Spleen (tissue), 7 donors: ENCODE measurements at regions not wholly inside any gene's neighbourhood (a gene's known extent, or its start where the extent isn't known, plus 50 kb on each side); places are given as distances from the start of the nearest gene placed in this dataset.

Experiments used
- POLR2A ChIP-seq, 3 donors: fragments of 450-650 bp; IDR thresholded peaks; one replicate each; pipeline ENCODE4 v1.5.1; 2017; ENCODE audit warnings: antibody characterized with exemption in 3 of 3, mild to moderate bottlenecking in 1 of 3
- TF ChIP-seq, protein P1 (sequence below), 11 experiments: fragments of 200-600 bp in 7 of 11; fragments of 450-650 bp in 4 of 11; sonication (generic) in 4 of 11; IDR thresholded peaks in 8 of 11; conservative IDR thresholded peaks in 3 of 11; 1 replicate in 7 of 11; 2 replicates in 4 of 11; pipeline versions ENCODE4 v1.4.0 to v1.8.0; 2016 to 2021; ENCODE audit warnings: antibody characterized with exemption in 11 of 11, inconsistent platforms in 4 of 11, mild to moderate bottlenecking in 1 of 11
- donor health status: DM: no; HTN: no; CAD: no; lungs with moderate emphysema.
- donor health status: DM: no; HTN: no; CAD: no.
- donor health status: DM: no; HTN: no; CAD: no.

DNA sequence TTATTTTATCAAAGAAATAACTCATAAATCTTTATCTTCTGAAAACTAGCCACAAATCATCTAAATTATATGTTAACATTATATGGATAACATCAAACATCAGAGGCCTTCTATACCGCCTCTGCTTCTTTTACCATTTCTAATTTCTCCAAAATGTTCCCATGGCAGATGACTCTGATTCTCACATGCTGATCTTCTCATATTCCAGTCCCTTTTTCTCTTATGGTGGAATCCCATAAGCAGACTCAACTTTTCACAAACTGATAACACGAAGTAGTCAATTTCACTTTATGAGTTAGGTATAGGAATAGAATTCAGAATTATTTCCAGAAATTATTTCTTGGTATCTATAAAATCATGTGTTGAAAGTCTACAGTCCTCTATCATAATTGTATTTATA is 212.3 kb downstream of the ENC1 start:
- TF ChIP-seq POLR2A (IDR thresholded peaks at IDR 0.05), result no peak
- TF ChIP-seq, protein P1, sequence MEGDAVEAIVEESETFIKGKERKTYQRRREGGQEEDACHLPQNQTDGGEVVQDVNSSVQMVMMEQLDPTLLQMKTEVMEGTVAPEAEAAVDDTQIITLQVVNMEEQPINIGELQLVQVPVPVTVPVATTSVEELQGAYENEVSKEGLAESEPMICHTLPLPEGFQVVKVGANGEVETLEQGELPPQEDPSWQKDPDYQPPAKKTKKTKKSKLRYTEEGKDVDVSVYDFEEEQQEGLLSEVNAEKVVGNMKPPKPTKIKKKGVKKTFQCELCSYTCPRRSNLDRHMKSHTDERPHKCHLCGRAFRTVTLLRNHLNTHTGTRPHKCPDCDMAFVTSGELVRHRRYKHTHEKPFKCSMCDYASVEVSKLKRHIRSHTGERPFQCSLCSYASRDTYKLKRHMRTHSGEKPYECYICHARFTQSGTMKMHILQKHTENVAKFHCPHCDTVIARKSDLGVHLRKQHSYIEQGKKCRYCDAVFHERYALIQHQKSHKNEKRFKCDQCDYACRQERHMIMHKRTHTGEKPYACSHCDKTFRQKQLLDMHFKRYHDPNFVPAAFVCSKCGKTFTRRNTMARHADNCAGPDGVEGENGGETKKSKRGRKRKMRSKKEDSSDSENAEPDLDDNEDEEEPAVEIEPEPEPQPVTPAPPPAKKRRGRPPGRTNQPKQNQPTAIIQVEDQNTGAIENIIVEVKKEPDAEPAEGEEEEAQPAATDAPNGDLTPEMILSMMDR (IDR thresholded peaks at IDR 0.05 in 8 of 11, conservative IDR thresholded peaks at IDR 0.05 in 3 of 11), result no peak
